ENCODE measurements at regions not wholly inside any gene's neighbourhood (a gene's known extent, or its start where the extent isn't known, plus 50 kb on each side); places are given as distances from the start of the nearest gene placed in this dataset.

- Histone ChIP-seq H3K79me1 (replicated peaks; ENCODE audit: low read length, poor library complexity, severe bottlenecking) (no peaks in the 10 kb centered on the region), H4K91ac (ENCODE audit: low read length) (no peak overlapping the region), H2AK5ac (ENCODE audit: low read length, severe bottlenecking) (no peak overlapping the region), H2BK15ac (ENCODE audit: low read depth, poor library complexity, severe bottlenecking) (no peak overlapping the region), H3K9ac (ENCODE audit: low read length) (no peak overlapping the region), H3K4me1 (ENCODE audit: control insufficient read depth, insufficient read depth, low read depth, low read length) (peaks cover 6% of the 10 kb centered on the region), H3K4ac (ENCODE audit: low read depth in 1 of 2, low read length in 2 of 2) (no peak overlapping the region), H3K4me2 (ENCODE audit: low read length, poor library complexity, severe bottlenecking) (no peak overlapping the region), H3K14ac (ENCODE audit: low read length in 2 of 2) (no peak overlapping the region), H3K4me3 (ENCODE audit: insufficient read depth in 1 of 2, low read depth in 1 of 2, low read length in 2 of 2) (no peak overlapping the region), H2BK120ac (ENCODE audit: low read depth, low read length) (no peak overlapping the region), H3K18ac (ENCODE audit: low read depth in 1 of 2, low read length in 2 of 2) (no peak overlapping the region), H2AFZ (ENCODE audit: low read depth, low read length) (no peak overlapping the region), H4K8ac (ENCODE audit: low read length) (no peak overlapping the region), H3K36me3 (ENCODE audit: control insufficient read depth in 1 of 2, insufficient read depth in 2 of 2, low read depth in 1 of 2, low read length in 2 of 2) (no peaks in the 10 kb centered on the region), H2BK5ac (ENCODE audit: low read depth, low read length, poor library complexity, severe bottlenecking) (no peak overlapping the region), H3K27me3 (ENCODE audit: control insufficient read depth in 1 of 2, insufficient read depth in 1 of 2, low read length in 2 of 2) (peaks cover 11 to 16% of the 10 kb centered on the region in 2 experiments), H3K9me3 (ENCODE audit: control insufficient read depth, low read length) (peaks cover 2% of the 10 kb centered on the region), H3K27ac (ENCODE audit: low read length, poor library complexity, severe bottlenecking) (no peak overlapping the region), H3K23ac (ENCODE audit: low read length in 2 of 2) (no peak overlapping the region), H2BK12ac (ENCODE audit: low read length in 2 of 2) (no peak overlapping the region)
- no peak for DNase-seq
- 94% methylated on average over 8 of the region's 8 CpGs for WGBS
These were observed 127.9 kb upstream of the LGALSL start for GRCh38 chr2:64325852-64326577.

- H3K4me2 ChIP-seq (ENCODE audit: low read length, poor library complexity, severe bottlenecking): no peak overlapping the region
- no peak overlapping the region for H3K9ac ChIP-seq (ENCODE audit: low read length)
- H3K23ac ChIP-seq (ENCODE audit: low read length in 2 of 2): no peak overlapping the region
- no peak overlapping the region for H2BK12ac ChIP-seq (ENCODE audit: low read length in 2 of 2)
- no peak overlapping the region for H2AK5ac ChIP-seq (ENCODE audit: low read length, severe bottlenecking)
- no peaks in the 10 kb centered on the region for H3K36me3 ChIP-seq (ENCODE audit: control insufficient read depth in 1 of 2, insufficient read depth in 2 of 2, low read depth in 1 of 2, low read length in 2 of 2)
- no peak for DNase-seq
- no peak overlapping the region for H3K14ac ChIP-seq (ENCODE audit: low read length in 2 of 2)
- no peak overlapping the region for H2BK15ac ChIP-seq (ENCODE audit: low read depth, poor library complexity, severe bottlenecking)
- H3K9me3 ChIP-seq (ENCODE audit: control insufficient read depth, low read length): no peaks in the 10 kb centered on the region
- H2BK120ac ChIP-seq (ENCODE audit: low read depth, low read length): no peak overlapping the region
- H3K27me3 ChIP-seq (ENCODE audit: control insufficient read depth in 1 of 2, insufficient read depth in 1 of 2, low read length in 2 of 2): peaks cover 11 to 16% of the 10 kb centered on the region in 2 experiments
- WGBS: 92% methylated on average over 14 of the region's 14 CpGs
- H3K27ac ChIP-seq (ENCODE audit: low read length, poor library complexity, severe bottlenecking): no peak overlapping the region
- no peak overlapping the region for H2AFZ ChIP-seq (ENCODE audit: low read depth, low read length)
- H3K18ac ChIP-seq (ENCODE audit: low read depth in 1 of 2, low read length in 2 of 2): no peak overlapping the region
- H3K4me3 ChIP-seq (ENCODE audit: insufficient read depth in 1 of 2, low read depth in 1 of 2, low read length in 2 of 2): no peak overlapping the region
- peaks cover 6% of the 10 kb centered on the region for H3K4me1 ChIP-seq (ENCODE audit: control insufficient read depth, insufficient read depth, low read depth, low read length)
- H4K91ac ChIP-seq (ENCODE audit: low read length): no peak overlapping the region
- H3K4ac ChIP-seq (ENCODE audit: low read depth in 1 of 2, low read length in 2 of 2): no peak overlapping the region
- no peak overlapping the region for H2BK5ac ChIP-seq (ENCODE audit: low read depth, low read length, poor library complexity, severe bottlenecking)
- H4K8ac ChIP-seq (ENCODE audit: low read length): no peak overlapping the region
- no peaks in the 10 kb centered on the region for H3K79me1 ChIP-seq (replicated peaks; ENCODE audit: low read length, poor library complexity, severe bottlenecking)
These were observed 127.3 kb upstream of the LGALSL start for GRCh38 chr2:64326578-64327050.

- Histone ChIP-seq H2BK5ac (ENCODE audit: low read depth, low read length, poor library complexity, severe bottlenecking) (no peak overlapping the region), H3K36me3 (ENCODE audit: control insufficient read depth in 1 of 2, insufficient read depth in 2 of 2, low read depth in 1 of 2, low read length in 2 of 2) (no peaks in the 10 kb centered on the region), H3K14ac (ENCODE audit: low read length in 2 of 2) (no peak overlapping the region), H3K9me3 (ENCODE audit: control insufficient read depth, low read length) (no peaks in the 10 kb centered on the region), H3K4me1 (ENCODE audit: control insufficient read depth, insufficient read depth, low read depth, low read length) (peaks cover 4% of the 10 kb centered on the region), H3K9ac (ENCODE audit: low read length) (no peak overlapping the region), H3K27ac (ENCODE audit: low read length, poor library complexity, severe bottlenecking) (no peak overlapping the region), H2BK120ac (ENCODE audit: low read depth, low read length) (no peak overlapping the region), H3K23ac (ENCODE audit: low read length in 2 of 2) (no peak overlapping the region), H3K4ac (ENCODE audit: low read depth in 1 of 2, low read length in 2 of 2) (no peak overlapping the region), H3K18ac (ENCODE audit: low read depth in 1 of 2, low read length in 2 of 2) (no peak overlapping the region), H2BK15ac (ENCODE audit: low read depth, poor library complexity, severe bottlenecking) (no peak overlapping the region), H4K91ac (ENCODE audit: low read length) (no peak overlapping the region), H3K4me2 (ENCODE audit: low read length, poor library complexity, severe bottlenecking) (no peak overlapping the region), H2BK12ac (ENCODE audit: low read length in 2 of 2) (no peak overlapping the region), H3K4me3 (ENCODE audit: insufficient read depth in 1 of 2, low read depth in 1 of 2, low read length in 2 of 2) (no peak overlapping the region), H4K8ac (ENCODE audit: low read length) (no peak overlapping the region), H3K79me1 (replicated peaks; ENCODE audit: low read length, poor library complexity, severe bottlenecking) (no peaks in the 10 kb centered on the region), H2AFZ (ENCODE audit: low read depth, low read length) (no peak overlapping the region), H2AK5ac (ENCODE audit: low read length, severe bottlenecking) (no peak overlapping the region), H3K27me3 (ENCODE audit: control insufficient read depth in 1 of 2, insufficient read depth in 1 of 2, low read length in 2 of 2) (peaks cover 11% of the 10 kb centered on the region in 2 experiments)
- 85% methylated on average over 5 of the region's 5 CpGs for WGBS
- DNase-seq: no peak
These were observed 126.8 kb upstream of the LGALSL start for GRCh38 chr2:64327129-64327509.

- peak overlapping the region in 1 of 2 experiments; percentile 8 for H3K4me3 ChIP-seq (ENCODE audit: insufficient read depth in 1 of 2, low read depth in 1 of 2, low read length in 2 of 2)
- H4K91ac ChIP-seq (ENCODE audit: low read length): no peak overlapping the region
- no peak overlapping the region for H2BK15ac ChIP-seq (ENCODE audit: low read depth, poor library complexity, severe bottlenecking)
- H2BK5ac ChIP-seq (ENCODE audit: low read depth, low read length, poor library complexity, severe bottlenecking): no peak overlapping the region
- H4K8ac ChIP-seq (ENCODE audit: low read length): no peak overlapping the region
- H3K4ac ChIP-seq (ENCODE audit: low read depth in 1 of 2, low read length in 2 of 2): no peak overlapping the region
- peaks cover 4% of the 10 kb centered on the region for H3K4me1 ChIP-seq (ENCODE audit: control insufficient read depth, insufficient read depth, low read depth, low read length)
- no peaks in the 10 kb centered on the region for H3K36me3 ChIP-seq (ENCODE audit: control insufficient read depth in 1 of 2, insufficient read depth in 2 of 2, low read depth in 1 of 2, low read length in 2 of 2)
- peak overlapping the region; percentile 7 for H3K9ac ChIP-seq (ENCODE audit: low read length)
- no peak overlapping the region for H2BK12ac ChIP-seq (ENCODE audit: low read length in 2 of 2)
- H2BK120ac ChIP-seq (ENCODE audit: low read depth, low read length): no peak overlapping the region
- no peak overlapping the region for H3K4me2 ChIP-seq (ENCODE audit: low read length, poor library complexity, severe bottlenecking)
- H2AFZ ChIP-seq (ENCODE audit: low read depth, low read length): no peak overlapping the region
- peaks cover 6 to 11% of the 10 kb centered on the region in 2 experiments for H3K27me3 ChIP-seq (ENCODE audit: control insufficient read depth in 1 of 2, insufficient read depth in 1 of 2, low read length in 2 of 2)
- no peak overlapping the region for H3K18ac ChIP-seq (ENCODE audit: low read depth in 1 of 2, low read length in 2 of 2)
- no peak overlapping the region for H3K14ac ChIP-seq (ENCODE audit: low read length in 2 of 2)
- no peak overlapping the region for H2AK5ac ChIP-seq (ENCODE audit: low read length, severe bottlenecking)
- H3K27ac ChIP-seq (ENCODE audit: low read length, poor library complexity, severe bottlenecking): no peak overlapping the region
- 79% methylated on average over 16 of the region's 16 CpGs for WGBS
- DNase-seq: peak; percentile 39
- no peaks in the 10 kb centered on the region for H3K9me3 ChIP-seq (ENCODE audit: control insufficient read depth, low read length)
- no peaks in the 10 kb centered on the region for H3K79me1 ChIP-seq (replicated peaks; ENCODE audit: low read length, poor library complexity, severe bottlenecking)
- H3K23ac ChIP-seq (ENCODE audit: low read length in 2 of 2): no peak overlapping the region
These were observed 126.2 kb upstream of the LGALSL start for GRCh38 chr2:64327510-64328414.
